ENCODE measurements at regions not wholly inside any gene's neighbourhood (a gene's known extent, or its start where the extent isn't known, plus 50 kb on each side); places are given as distances from the start of the nearest gene placed in this dataset.

DNA sequence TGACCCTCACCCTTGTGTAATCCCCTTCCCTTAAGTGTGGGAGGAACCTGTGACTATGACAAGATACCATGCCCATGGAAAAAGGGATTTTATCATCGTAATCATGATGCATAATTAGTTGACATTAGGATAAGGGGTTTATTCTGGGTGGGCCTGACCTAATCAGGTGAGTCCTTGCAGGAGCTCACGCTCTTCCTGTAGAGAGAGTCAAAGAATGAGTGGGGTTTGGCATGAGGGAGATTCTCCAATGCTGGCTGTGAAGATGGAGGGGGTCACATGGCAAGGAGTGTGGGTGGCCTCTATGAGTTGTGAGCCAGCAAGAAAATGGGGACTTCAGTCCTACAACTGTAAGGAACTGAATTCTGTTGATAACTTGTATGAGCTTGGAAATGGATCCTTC lies 342.0 kb upstream of the TSHZ2 start:
- no TSS peak for BruUV-seq (replicated peaks)

GRCh38 chr20:52624281-52624680 lies 347.9 kb upstream of the TSHZ2 start:
- no peaks in the 10 kb centered on the region for H3K9me3 ChIP-seq (ENCODE audit: control insufficient read depth, insufficient read depth, low read depth, low read length)
- H3K4me3 ChIP-seq (ENCODE audit: low read depth in 2 of 2, low read length in 2 of 2) = no peak overlapping the region
- BruUV-seq (replicated peaks) = no TSS peak
- CTCF ChIA-PET = no interaction called here
- intact Hi-C loops (cut with micrococcal nuclease; ENCODE audit: unreplicated experiment) = no loop called here
- in situ Hi-C loops (cut with HindIII; ENCODE audit: low pct_unique_long_range_greater_than_20kb, low sequenced_read_pairs) = no loop called here
- ATAC-seq (no peak), DNase-seq (ENCODE audit: low read depth, low spot score) (no peak)
- H3K36me3 ChIP-seq (ENCODE audit: control insufficient read depth, insufficient read depth, low read length) = no peaks in the 10 kb centered on the region
- POLR2A ChIA-PET = no interaction called here
- H3K4me1 ChIP-seq (ENCODE audit: control insufficient read depth, insufficient read depth, low read length) = no peaks in the 10 kb centered on the region
- no peak overlapping the region for H3K27ac ChIP-seq (ENCODE audit: low read length)
- TF ChIP-seq REST (IDR thresholded peaks at IDR 0.05; ENCODE audit: insufficient read depth in 1 of 2, low read depth in 2 of 2, low read length in 1 of 2) (no peak), SIN3A (IDR thresholded peaks at IDR 0.05; ENCODE audit: borderline replicate concordance, insufficient read depth, low read depth, low read length) (no peak), TCF7L2 (IDR thresholded peaks at IDR 0.05; ENCODE audit: low read depth, low read length) (no peak), POLR2AphosphoS5 (IDR thresholded peaks at IDR 0.05; ENCODE audit: low read depth, low read length) (no peak)
- TF ChIP-seq, protein P1, sequence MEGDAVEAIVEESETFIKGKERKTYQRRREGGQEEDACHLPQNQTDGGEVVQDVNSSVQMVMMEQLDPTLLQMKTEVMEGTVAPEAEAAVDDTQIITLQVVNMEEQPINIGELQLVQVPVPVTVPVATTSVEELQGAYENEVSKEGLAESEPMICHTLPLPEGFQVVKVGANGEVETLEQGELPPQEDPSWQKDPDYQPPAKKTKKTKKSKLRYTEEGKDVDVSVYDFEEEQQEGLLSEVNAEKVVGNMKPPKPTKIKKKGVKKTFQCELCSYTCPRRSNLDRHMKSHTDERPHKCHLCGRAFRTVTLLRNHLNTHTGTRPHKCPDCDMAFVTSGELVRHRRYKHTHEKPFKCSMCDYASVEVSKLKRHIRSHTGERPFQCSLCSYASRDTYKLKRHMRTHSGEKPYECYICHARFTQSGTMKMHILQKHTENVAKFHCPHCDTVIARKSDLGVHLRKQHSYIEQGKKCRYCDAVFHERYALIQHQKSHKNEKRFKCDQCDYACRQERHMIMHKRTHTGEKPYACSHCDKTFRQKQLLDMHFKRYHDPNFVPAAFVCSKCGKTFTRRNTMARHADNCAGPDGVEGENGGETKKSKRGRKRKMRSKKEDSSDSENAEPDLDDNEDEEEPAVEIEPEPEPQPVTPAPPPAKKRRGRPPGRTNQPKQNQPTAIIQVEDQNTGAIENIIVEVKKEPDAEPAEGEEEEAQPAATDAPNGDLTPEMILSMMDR (IDR thresholded peaks at IDR 0.05) = no peak
- no peaks in the 10 kb centered on the region for H3K27me3 ChIP-seq (ENCODE audit: control insufficient read depth, insufficient read depth, low read length)

More for the DNA sequence above, 342.0 kb upstream of the TSHZ2 start:
- DNase-seq (ENCODE audit: low read depth, low spot score) (no peak), ATAC-seq (no peak)
- no peaks in the 10 kb centered on the region for H3K9me3 ChIP-seq (ENCODE audit: control insufficient read depth, insufficient read depth, low read depth, low read length)
- H3K4me1 ChIP-seq (ENCODE audit: control insufficient read depth, insufficient read depth, low read length) = no peaks in the 10 kb centered on the region
- H3K36me3 ChIP-seq (ENCODE audit: control insufficient read depth, insufficient read depth, low read length) = no peaks in the 10 kb centered on the region
- no peak overlapping the region for H3K27ac ChIP-seq (ENCODE audit: low read length)
- no peak overlapping the region for H3K4me3 ChIP-seq (ENCODE audit: low read depth in 2 of 2, low read length in 2 of 2)
- POLR2A ChIA-PET = interaction anchor here (0.5 kb wide), 1 partner anchor 426 kb away, joined by 5 read pairs; no protein-coding TSS in a partner anchor
- CTCF ChIA-PET = no interaction called here
- intact Hi-C loops (cut with micrococcal nuclease; ENCODE audit: unreplicated experiment) = no loop called here
- no peaks in the 10 kb centered on the region for H3K27me3 ChIP-seq (ENCODE audit: control insufficient read depth, insufficient read depth, low read length)
- TF ChIP-seq SIN3A (IDR thresholded peaks at IDR 0.05; ENCODE audit: borderline replicate concordance, insufficient read depth, low read depth, low read length) (no peak), REST (IDR thresholded peaks at IDR 0.05; ENCODE audit: insufficient read depth in 1 of 2, low read depth in 2 of 2, low read length in 1 of 2) (no peak), TCF7L2 (IDR thresholded peaks at IDR 0.05; ENCODE audit: low read depth, low read length) (no peak), POLR2AphosphoS5 (IDR thresholded peaks at IDR 0.05; ENCODE audit: low read depth, low read length) (no peak)
- TF ChIP-seq, protein P1 (IDR thresholded peaks at IDR 0.05) = no peak
- in situ Hi-C loops (cut with HindIII; ENCODE audit: low pct_unique_long_range_greater_than_20kb, low sequenced_read_pairs) = no loop called here
